Right atrium auricular region (tissue), 2 donors: ENCODE measurements at regions not wholly inside any gene's neighbourhood (a gene's known extent, or its start where the extent isn't known, plus 50 kb on each side); places are given as distances from the start of the nearest gene placed in this dataset.

Experiments used
- DNase-seq: peaks from one replicate; pipeline ENCODE4 v3.0.0-alpha.2; 2019; ENCODE audit warnings: low spot score
- H3K27ac ChIP-seq, 2 donors: fragments of 200-600 bp; sonication (generic); 1 replicate in 1 of 2; 2 replicates in 1 of 2; pipeline ENCODE4 v1.5.1; 2016 to 2019
- H3K27me3 ChIP-seq, 2 donors: fragments of 200-600 bp; sonication (generic); one replicate each; pipeline versions ENCODE4 v1.5.1 to v1.6.0; 2017 to 2019
- H3K36me3 ChIP-seq: fragments of 200-600 bp; sonication (generic); one replicate; pipeline ENCODE4 v1.5.1; 2016
- H3K4me1 ChIP-seq, 2 donors: fragments of 200-600 bp; sonication (generic); one replicate each; pipeline versions ENCODE4 v1.5.1 to v1.6.0; 2017 to 2019
- H3K4me3 ChIP-seq, 2 donors: fragments of 200-600 bp; sonication (generic); 1 replicate in 1 of 2; 2 replicates in 1 of 2; pipeline ENCODE4 v1.5.1; 2017 to 2019; ENCODE audit warnings: mild to moderate bottlenecking in 1 of 2, moderate library complexity in 1 of 2
- H3K9me3 ChIP-seq, 2 donors: fragments of 200-600 bp; sonication (generic); one replicate each; pipeline ENCODE4 v1.5.1; 2019
- TF ChIP-seq, protein P1 (sequence below), 2 donors: fragments of 200-600 bp; sonication (generic); IDR thresholded peaks; one replicate each; pipeline ENCODE4 v1.5.1; 2019; ENCODE audit warnings: antibody characterized with exemption in 2 of 2

GRCh38 chr12:65536351-65536750 lies 257.9 kb downstream of the MSRB3 start:
- DNase-seq: no peak
- H3K9me3 ChIP-seq: peaks cover 0 to 22% of the 10 kb centered on the region in 2 donors
- TF ChIP-seq, protein P1, sequence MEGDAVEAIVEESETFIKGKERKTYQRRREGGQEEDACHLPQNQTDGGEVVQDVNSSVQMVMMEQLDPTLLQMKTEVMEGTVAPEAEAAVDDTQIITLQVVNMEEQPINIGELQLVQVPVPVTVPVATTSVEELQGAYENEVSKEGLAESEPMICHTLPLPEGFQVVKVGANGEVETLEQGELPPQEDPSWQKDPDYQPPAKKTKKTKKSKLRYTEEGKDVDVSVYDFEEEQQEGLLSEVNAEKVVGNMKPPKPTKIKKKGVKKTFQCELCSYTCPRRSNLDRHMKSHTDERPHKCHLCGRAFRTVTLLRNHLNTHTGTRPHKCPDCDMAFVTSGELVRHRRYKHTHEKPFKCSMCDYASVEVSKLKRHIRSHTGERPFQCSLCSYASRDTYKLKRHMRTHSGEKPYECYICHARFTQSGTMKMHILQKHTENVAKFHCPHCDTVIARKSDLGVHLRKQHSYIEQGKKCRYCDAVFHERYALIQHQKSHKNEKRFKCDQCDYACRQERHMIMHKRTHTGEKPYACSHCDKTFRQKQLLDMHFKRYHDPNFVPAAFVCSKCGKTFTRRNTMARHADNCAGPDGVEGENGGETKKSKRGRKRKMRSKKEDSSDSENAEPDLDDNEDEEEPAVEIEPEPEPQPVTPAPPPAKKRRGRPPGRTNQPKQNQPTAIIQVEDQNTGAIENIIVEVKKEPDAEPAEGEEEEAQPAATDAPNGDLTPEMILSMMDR (IDR thresholded peaks at IDR 0.05): no peak
- H3K36me3 ChIP-seq: no peaks in the 10 kb centered on the region
- H3K4me1 ChIP-seq: no peaks in the 10 kb centered on the region
- H3K4me3 ChIP-seq: no peak overlapping the region
- H3K27ac ChIP-seq: peak overlapping the region in 1 of 2 donors; percentile 45
- H3K27me3 ChIP-seq: no peaks in the 10 kb centered on the region

GRCh38 chr12:65536876-65537681 lies 258.6 kb downstream of the MSRB3 start:
- H3K27ac ChIP-seq: peak overlapping the region in 1 of 2 donors; percentile 45
- H3K4me3 ChIP-seq: no peak overlapping the region
- peaks cover 0 to 24% of the 10 kb centered on the region in 2 donors for H3K9me3 ChIP-seq
- no peaks in the 10 kb centered on the region for H3K27me3 ChIP-seq
- H3K36me3 ChIP-seq: no peaks in the 10 kb centered on the region
- TF ChIP-seq, protein P1 (IDR thresholded peaks at IDR 0.05): no peak
- no peaks in the 10 kb centered on the region for H3K4me1 ChIP-seq
- peak; percentile 62 for DNase-seq

DNA sequence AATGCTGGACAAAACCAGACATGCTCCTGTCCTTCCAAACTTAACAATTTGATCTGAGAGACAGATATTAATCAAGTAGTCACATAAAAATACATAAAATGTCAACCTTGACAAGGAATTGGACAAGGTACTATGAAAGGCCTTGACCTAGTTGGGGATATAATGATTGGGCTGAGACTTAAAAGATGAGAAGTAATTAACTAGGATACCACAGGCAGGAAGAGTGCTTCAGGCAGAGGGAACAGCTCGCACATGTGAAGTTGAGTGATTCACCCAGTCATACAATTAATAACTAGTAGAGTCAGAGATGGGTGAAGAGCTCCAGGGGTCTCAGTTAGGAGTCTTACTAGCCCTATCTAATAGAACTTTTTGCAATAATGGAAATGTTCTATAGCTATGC lies 259.5 kb downstream of the MSRB3 start:
- Histone ChIP-seq H3K9me3 (peaks cover 0 to 24% of the 10 kb centered on the region in 2 donors), H3K36me3 (no peaks in the 10 kb centered on the region), H3K27me3 (no peaks in the 10 kb centered on the region), H3K4me1 (no peaks in the 10 kb centered on the region), H3K27ac (no peak overlapping the region), H3K4me3 (no peak overlapping the region)
- no peak for DNase-seq
- TF ChIP-seq, protein P1 (IDR thresholded peaks at IDR 0.05): no peak

DNA sequence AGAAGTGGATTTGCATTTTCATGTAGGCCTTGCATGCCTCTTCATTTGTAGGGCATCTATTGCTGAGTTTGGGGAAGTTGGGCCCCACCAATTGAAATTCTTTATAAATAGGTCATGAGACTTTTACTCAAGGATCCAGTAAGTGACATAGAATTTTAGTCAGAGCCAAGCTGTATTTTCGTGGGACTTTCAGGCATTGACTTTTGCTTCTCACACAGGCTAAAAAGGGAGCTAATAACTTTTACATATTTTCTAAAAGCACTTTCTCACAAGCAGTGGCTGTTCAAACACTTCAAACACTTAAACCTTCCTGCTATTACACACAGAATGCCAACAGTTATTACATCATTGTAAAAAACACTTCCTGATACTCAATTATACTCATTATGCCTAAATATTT lies 260.5 kb downstream of the MSRB3 start:
- Histone ChIP-seq H3K27me3 (no peaks in the 10 kb centered on the region), H3K4me3 (no peak overlapping the region), H3K27ac (no peak overlapping the region), H3K36me3 (no peaks in the 10 kb centered on the region), H3K4me1 (no peaks in the 10 kb centered on the region), H3K9me3 (peaks cover 0 to 24% of the 10 kb centered on the region in 2 donors)
- TF ChIP-seq, protein P1 (IDR thresholded peaks at IDR 0.05): no peak
- DNase-seq: no peak

DNA sequence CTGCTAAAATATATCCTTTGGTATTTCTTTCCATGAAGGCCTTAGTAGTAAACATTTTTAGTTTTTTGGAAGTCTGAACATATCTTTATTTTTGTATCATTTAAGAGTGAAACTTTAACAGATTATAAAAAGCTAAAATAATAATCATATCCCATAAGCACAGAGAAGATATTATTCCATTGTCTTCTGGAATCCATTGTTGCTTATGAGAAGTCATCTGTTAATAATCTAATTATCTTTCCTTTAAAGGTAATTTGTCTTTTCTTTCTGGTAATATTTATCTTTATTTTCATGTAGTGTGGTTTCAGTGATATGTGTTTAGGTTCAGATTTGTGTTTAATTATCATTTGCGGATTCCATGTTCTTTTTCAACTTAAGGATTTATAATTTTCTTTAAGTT lies 261.7 kb downstream of the MSRB3 start:
- H3K27me3 ChIP-seq: no peaks in the 10 kb centered on the region
- no peaks in the 10 kb centered on the region for H3K4me1 ChIP-seq
- peaks cover 0 to 24% of the 10 kb centered on the region in 2 donors for H3K9me3 ChIP-seq
- no peak for DNase-seq
- TF ChIP-seq, protein P1 (IDR thresholded peaks at IDR 0.05): no peak
- H3K4me3 ChIP-seq: no peak overlapping the region
- no peaks in the 10 kb centered on the region for H3K36me3 ChIP-seq
- no peak overlapping the region for H3K27ac ChIP-seq
